HL-60 (cell line): ENCODE measurements at regions not wholly inside any gene's neighbourhood (a gene's known extent, or its start where the extent isn't known, plus 50 kb on each side); places are given as distances from the start of the nearest gene placed in this dataset.

Source experiments
- CTCF ChIP-seq: IDR thresholded peaks from one replicate; pipeline ENCODE4 v1.5.1; 2011; ENCODE audit warnings: low read length, control low read depth, inconsistent platforms; ENCODE audit not compliant: insufficient read depth
- GABPA ChIP-seq: IDR thresholded peaks from 2 replicates; pipeline ENCODE4 v1.6.1; 2012; ENCODE audit warnings: low read depth
- POLR2AphosphoS5 ChIP-seq: IDR thresholded peaks from 2 replicates; pipeline ENCODE4 v1.6.1; 2012; ENCODE audit warnings: low read depth
- REST ChIP-seq: IDR thresholded peaks from 2 replicates; pipeline ENCODE4 v1.6.1; 2012; ENCODE audit warnings: low read depth; ENCODE audit not compliant: insufficient replicate concordance
- SPI1 ChIP-seq: IDR thresholded peaks from 2 replicates; pipeline ENCODE4 v1.6.1; 2012; ENCODE audit warnings: low read depth, mild to moderate bottlenecking, borderline replicate concordance

- TF ChIP-seq CTCF (no peak), GABPA (no peak), REST (no peak), POLR2AphosphoS5 (no peak), SPI1 (no peak)
These were observed 662.2 kb upstream of the ZNF608 start for GRCh38 chr5:125408448-125409233.
